ENCODE measurements at regions not wholly inside any gene's neighbourhood (a gene's known extent, or its start where the extent isn't known, plus 50 kb on each side); places are given as distances from the start of the nearest gene placed in this dataset.

- no peak for DNase-seq (ENCODE audit: extremely low spot score)
- TF ChIP-seq CTCF (IDR thresholded peaks at IDR 0.05; ENCODE audit: control extremely low read depth, extremely low read depth, low read depth, missing control alignments), result no peak
- POLR2A ChIA-PET, result interaction anchor here (0.7 kb wide), 1 partner anchor 22 kb away, joined by 3 read pairs; no protein-coding TSS in a partner anchor
- CTCF ChIA-PET, result interaction anchor here (1.0 to 1.8 kb wide), 6 partner anchors 12 to 420 kb away, joined by 3 to 5 read pairs (median 4); no protein-coding TSS in a partner anchor
These were observed 207.1 kb upstream of the NFE2L3 start for GRCh38 chr7:25944777-25945515.

DNA sequence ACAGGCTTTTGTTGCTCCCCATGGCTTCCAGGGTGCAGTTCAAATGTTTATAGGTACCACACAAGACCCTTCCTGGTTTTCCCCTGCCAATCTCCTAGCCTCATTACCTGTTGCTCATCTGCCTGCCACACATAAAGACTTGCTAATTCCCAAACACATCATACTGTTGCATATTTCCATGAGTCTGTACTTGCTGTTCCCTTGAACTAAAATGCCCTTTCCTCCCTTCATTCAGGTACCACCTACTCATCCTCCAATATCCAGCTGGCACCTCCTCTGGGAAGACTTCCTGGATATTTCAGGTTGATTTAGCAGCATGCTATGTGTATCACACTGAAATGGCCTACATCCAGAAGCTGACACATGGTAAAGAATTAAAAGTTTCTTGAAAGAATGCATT lies 206.4 kb upstream of the NFE2L3 start:
- DNase-seq (ENCODE audit: extremely low spot score), result no peak
- POLR2A ChIA-PET, result no interaction called here
- CTCF ChIA-PET, result interaction anchor here (1.0 to 1.8 kb wide), 7 partner anchors 13 to 420 kb away, joined by 3 to 5 read pairs (median 4); no protein-coding TSS in a partner anchor
- no peak for TF ChIP-seq CTCF (IDR thresholded peaks at IDR 0.05; ENCODE audit: control extremely low read depth, extremely low read depth, low read depth, missing control alignments)

DNA sequence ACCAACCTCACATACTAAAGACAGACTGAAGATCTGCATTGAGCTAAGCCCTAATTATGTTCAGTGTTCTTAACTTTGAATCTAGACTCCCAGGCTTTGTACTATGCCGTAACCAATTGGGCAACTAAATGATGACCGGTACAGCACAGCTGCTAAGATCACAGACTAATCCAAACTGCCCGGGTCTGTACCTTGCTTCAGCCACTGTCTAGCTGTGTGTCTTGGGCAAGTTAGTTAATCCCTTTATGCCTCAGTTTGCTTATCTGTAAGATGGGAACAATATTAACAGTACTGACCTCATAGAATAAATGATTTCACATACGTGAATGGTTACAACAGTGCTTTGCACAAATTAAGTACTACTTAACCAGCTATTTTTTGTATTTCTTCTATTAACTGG lies 205.8 kb upstream of the NFE2L3 start:
- no peak for TF ChIP-seq CTCF (IDR thresholded peaks at IDR 0.05; ENCODE audit: control extremely low read depth, extremely low read depth, low read depth, missing control alignments)
- CTCF ChIA-PET, result interaction anchor here (0.9 to 1.8 kb wide), 7 partner anchors 9 to 115 kb away, joined by 3 to 5 read pairs (median 4); no protein-coding TSS in a partner anchor
- no peak for DNase-seq (ENCODE audit: extremely low spot score)

DNA sequence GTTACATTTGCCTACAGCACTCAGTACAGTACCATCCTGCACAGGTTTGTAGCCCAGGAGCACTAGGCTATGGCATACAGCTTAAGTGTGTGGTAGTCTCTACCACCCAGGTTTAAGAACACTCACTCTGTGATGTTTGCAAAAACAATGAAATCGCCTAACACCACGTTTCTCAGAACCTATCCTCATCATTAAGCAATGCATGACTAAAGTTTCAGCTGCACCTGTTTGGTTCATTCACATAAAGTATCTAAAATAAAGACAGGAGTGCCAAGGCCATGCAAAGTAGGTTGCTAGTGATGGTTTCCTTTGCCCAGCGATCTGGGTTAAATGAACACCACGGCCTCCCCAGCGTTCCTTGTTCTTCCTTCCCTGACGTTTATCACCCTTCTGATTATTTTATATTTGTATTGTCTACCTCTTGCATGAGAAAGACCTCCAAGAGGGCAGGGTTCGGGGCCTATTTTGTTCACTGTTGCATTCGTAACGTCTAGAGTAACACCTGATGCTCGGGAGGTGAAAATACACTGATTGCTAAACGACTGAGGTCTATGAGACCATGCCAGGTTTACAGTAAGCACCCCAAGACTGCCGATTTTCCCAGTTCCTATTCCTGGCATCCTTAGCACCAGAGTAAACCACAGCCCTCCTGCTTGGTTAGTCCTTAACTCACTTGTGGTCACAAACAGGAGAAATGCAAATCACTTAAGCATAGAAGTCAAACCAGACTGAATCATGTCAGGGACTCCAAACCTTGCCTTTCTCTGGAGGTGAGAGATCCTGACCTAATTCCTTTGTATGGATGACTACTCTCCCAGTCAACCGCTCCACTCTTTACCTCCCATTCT lies 204.1 kb upstream of the NFE2L3 start:
- ChIA-PET CTCF (interaction anchor here (1.5 to 2.0 kb wide), 2 partner anchors 12 to 53 kb away, joined by 4 to 5 read pairs; no protein-coding TSS in a partner anchor), POLR2A (no interaction called here)
- TF ChIP-seq CTCF (IDR thresholded peaks at IDR 0.05; ENCODE audit: control extremely low read depth, extremely low read depth, low read depth, missing control alignments), result no peak
- no peak for DNase-seq (ENCODE audit: extremely low spot score)

More for the DNA sequence above, 205.8 kb upstream of the NFE2L3 start:
- POLR2A ChIA-PET, result no interaction called here

DNA sequence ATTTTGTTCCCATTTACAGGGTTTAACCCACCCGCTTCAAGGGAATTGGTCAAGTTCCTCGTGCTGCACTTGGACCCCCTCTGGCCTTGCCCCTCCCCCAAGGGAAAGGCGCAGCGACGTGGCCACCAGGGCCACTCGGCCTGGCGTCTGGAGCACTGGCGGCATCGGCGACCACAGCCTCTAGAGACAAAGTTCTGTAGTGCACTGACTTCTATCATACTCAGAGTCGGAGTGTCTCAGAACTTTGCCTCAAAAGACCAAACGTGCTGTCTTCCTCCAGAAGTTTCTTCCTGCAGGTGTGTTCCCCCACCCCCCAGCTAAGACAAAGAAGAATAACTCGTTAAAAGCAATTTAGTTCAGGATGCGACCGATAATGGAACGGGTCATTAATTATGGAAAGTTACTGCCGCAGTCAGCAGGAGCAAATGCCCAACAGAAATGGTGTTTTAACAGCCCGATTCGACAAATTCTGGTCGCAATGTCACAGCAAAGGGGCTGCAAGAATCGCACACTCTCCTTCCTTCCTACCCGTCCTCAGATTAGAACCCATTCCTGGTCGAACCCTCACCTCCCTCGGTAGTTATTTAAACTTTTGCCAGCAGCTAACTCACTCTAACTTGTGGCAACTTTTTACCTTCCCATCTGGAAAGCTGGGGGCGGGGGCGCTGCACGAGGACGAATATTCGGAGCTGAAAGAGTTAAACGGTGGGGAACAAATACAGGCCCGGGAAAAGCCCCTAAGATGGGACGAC lies 202.1 kb upstream of the NFE2L3 start:
- DNase-seq (ENCODE audit: extremely low spot score), result peak; percentile 29
- POLR2A ChIA-PET, result interaction anchor here (0.6 kb wide), 1 partner anchor 56 kb away, joined by 3 read pairs; no protein-coding TSS in a partner anchor
- CTCF ChIA-PET, result interaction anchor here (1.3 to 1.6 kb wide), 4 partner anchors 10 to 420 kb away, joined by 3 to 6 read pairs (median 4); no protein-coding TSS in a partner anchor
- no peak for TF ChIP-seq CTCF (IDR thresholded peaks at IDR 0.05; ENCODE audit: control extremely low read depth, extremely low read depth, low read depth, missing control alignments)

Measured in GM10248 (cell line).